ENCODE measurements at regions not wholly inside any gene's neighbourhood (a gene's known extent, or its start where the extent isn't known, plus 50 kb on each side); places are given as distances from the start of the nearest gene placed in this dataset.

DNA sequence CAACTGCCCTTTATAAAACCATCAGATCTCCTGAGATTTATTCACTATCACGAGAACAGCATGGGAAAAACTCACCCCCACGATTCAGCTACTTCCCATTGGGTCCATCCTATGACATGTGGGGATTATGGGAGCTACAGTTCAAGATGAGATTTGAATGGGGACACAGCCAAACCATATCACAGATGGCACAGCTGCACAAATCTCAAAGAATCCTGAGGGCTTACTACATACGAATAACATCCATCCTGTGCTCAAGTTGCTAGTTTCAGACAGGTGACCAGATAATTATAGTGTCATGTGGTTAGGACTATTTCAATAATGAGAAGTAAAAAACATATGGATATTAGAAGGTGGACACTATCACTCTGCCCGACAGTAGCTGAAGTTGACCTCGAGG, 211.2 kb downstream of the NUAK1 start:
- DNase-seq (ENCODE audit: low read depth) = no peak

DNA sequence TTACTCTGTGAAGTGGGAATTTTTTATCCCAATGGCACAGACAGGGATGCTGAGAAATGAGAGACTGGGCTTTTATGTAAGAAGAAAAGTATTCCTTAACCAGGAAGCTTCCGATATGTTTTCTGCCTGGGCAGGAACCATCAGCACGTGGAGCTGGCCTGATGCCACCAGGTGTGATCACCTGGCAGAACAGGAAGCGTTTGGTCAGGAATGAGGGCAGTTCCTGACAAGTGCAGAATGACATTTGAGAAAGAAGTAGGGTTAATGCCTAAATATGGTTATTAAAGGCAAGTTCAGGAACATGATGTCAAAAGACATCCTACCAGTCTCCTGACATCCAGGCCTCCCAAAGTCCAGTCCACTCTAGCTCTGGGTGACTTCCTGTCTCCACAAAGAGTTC, 210.3 kb downstream of the NUAK1 start:
- DNase-seq (ENCODE audit: low read depth) = no peak

DNA sequence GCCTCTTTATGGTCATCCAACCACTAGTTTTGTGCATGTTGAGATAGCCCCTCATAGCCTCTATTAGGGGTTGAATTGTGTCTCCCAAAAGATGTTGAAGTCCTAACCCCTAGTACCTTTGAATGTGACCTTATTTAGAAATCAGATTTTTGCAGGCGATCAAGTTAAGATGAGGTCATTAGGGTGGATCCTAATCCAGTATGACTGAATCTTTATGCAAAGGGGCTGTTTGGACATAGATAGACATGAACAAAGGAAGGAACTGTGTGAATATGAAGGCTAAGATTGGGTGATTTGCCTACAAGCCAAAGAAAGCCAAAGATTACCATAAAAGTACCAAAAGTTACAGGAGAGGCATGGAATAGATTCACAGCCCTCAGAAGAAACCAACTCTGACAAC, 209.6 kb downstream of the NUAK1 start:
- no peak for DNase-seq (ENCODE audit: low read depth)

DNA sequence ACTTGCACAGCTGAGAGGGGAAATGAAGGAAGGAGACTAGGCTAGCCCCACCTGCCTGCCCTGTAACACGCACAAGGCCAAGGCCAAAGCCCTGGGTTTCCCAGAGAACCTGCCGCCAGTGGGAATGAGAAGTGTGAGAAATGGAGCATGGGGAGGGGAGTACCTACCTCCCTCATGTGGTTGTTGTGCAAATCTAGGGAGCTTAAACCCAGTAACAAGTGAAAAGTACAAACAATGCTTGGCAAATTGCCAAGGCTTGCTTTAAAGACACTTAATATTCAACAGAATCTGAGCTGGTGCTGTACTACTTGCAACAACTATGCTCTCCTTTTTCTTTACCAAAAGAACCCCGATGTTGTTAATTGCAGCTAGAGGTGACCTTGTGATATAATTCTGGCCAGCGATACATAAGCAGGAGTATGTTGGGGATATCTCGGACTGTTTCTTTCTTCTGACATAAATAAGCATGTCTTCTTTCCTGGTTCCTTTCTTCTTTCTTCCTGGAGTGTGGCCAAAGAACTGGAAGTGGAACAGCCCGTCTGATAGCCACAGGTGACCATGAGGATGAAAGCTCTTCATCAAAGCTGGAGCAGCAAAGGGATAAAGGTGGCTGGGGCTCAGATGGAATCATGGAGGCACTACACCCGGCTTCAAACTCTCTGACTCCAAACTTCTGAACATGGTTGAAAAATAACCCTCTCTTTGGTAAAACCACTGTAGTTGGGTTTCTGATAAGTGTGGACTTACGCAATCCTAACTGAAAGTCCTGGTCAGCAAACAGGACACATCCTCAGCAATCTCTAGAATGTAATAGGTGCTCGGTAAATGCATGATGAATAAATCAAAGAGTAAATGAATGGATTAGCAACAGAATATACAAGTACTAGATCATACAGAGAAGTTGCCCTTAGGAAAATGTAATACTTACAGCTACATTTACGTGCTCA, 207.9 kb downstream of the NUAK1 start:
- DNase-seq (ENCODE audit: low read depth) = no peak

DNA sequence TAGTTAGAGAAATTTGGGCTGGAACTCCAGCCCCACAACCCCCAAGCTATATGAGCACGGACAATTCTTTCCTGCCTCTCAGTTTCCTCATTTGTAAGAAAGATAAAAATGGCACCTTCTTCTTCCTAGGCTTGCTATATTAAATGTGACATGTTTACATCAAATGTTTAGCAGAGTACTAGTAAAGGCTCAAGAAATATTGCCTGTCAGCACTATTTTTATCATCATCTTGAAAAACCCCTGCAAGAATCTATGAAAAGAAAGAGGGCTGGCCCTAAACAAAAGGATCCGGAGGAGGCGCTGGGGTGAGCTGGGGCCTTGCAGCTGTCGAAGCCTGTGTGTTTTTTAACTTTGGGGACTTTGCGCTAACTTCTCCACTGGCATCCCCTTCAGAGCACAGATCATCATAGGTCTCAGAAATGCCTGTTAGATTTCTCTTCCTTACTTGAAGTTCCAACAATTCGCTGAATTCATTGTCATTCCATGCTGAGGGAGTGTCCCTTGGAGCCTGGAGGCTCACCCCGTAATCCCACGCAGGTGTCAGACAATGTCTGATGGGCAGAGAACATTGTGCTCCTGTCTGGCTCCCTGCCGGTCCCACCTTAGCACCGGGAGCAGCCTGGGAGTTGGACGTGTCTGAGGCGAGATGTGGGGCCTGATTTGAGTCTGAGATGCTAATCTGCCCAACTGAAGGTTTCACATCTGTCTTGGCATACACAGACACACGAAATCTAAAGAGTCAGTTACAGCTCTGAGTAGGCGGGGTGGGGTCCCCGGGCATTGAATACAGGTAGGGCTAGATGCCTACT, 206.8 kb downstream of the NUAK1 start:
- DNase-seq (ENCODE audit: low read depth) = no peak

DNA sequence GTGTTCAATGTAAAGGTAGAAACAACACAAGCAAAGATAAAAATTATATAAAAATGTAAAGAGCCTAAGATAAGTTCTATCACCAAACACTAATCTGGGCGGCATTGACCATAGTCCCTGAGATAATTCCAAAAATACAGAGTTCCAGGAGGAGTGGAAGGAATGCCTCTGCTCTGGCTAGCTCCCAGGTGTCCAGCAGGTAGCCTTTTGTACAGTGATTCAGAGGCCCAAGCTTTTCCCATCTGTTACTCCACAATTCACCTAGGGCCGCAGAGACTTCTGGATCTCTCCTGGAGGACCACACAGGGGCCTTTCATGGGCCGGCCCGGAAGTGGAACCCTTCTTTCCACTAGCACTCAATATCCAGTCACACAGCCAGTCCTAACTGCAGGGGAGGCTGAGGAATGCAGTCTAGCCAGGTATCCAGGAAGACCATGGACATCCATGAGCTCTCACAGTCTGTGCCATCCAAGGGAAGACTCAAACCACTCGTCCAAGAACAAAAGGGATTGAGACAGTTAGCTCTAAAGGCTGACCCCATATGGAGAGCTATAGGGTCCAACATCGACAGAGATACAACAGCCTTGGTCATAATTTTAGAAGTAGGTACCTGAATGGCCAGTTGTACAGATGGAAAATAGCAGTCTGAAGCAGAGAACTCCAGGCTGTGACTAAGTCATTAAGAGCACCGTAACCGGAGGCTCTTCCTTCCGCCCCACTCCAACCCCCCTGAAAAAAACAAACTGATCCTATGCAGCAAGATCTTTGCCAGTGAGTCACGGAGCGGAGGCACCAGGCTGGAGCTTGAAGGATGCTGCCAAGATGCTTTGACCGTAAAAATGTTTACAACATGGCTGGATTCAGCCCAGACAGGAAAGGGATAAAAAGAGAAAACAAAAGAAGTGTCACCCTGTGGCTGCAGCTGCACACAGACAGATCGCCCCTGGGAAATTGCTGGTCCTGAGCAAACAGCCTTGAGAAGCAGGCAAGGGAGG, 204.8 kb downstream of the NUAK1 start:
- peak; percentile 99 for DNase-seq (ENCODE audit: low read depth)

DNA sequence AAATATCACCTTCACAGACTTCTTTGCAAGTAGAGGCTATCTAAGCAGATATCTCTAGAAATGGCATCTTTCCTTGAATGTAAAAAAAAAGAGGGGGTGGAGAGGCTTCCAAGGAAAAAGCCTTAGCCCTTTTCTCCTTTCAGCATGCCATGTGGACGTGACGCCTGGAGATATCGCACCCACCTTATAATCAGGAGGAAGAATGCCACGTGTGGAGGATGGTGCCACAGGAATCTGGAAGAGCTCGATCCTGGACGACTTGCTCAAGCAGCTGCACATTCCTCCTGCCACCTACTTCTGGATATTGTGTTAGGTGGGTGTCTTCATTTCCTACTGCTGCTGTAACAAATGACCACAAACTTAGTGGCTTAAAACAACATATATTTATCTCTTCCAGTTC, 203.6 kb downstream of the NUAK1 start:
- peak; percentile 82 for DNase-seq (ENCODE audit: low read depth)

DNA sequence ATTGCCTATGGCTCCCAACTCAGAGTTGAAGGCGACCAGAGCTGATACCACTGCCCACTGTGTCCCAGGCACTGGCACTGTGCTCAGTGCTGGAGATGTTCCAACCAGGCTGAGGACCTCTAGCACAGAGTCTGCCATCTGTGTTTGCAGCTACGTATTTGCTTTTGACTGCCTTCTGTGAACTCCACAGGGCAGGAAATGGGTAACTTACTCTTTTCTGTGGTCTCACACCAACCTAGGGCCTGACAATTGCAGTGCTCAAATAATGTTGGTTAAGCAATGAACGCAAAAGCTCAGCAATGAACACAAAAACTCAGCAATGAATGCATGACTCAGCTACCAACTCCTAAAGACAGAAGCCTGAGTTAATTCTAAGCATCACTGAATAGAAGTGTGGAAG, 202.8 kb downstream of the NUAK1 start:
- peak; percentile 81 for DNase-seq (ENCODE audit: low read depth)

DNA sequence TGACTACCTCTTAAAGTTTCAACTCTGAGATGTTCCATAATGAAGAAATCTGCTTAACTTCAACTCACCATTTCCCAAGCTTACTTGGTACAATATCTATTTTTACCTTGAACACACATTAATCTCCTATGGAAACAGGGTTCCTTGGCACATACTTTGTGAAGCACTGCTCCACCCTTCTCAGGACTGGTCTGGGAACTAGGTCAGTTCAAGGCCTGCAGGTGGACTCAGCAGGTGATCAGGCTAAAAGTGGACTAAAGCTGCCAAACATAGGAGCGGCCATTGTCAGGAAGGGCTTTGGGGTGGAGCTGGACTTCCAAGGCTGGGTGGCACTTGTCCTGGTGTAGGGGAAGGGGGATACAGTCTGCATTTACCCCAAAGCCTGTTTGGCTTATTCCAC, 202.3 kb downstream of the NUAK1 start:
- no peak for DNase-seq (ENCODE audit: low read depth)

DNA sequence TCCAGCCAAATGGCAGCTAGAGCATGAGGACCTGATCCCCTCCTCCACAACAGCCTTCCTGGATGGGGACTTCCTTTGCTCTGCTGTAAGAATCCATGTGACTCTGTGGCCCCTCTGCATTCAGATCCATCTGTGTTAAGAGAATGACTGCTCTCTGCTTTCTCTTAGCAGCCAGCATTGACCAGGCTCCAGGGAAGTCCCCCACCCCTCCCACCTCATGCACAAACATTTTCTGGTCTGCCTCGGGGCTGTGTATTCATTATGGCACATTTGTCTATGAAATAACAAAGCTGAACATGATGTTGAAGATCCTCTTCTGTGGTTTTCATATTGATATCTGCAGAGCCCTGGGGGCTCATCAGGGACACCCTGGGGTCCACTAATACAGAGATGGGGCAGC, 201.7 kb downstream of the NUAK1 start:
- peak; percentile 21 for DNase-seq (ENCODE audit: low read depth)

DNA sequence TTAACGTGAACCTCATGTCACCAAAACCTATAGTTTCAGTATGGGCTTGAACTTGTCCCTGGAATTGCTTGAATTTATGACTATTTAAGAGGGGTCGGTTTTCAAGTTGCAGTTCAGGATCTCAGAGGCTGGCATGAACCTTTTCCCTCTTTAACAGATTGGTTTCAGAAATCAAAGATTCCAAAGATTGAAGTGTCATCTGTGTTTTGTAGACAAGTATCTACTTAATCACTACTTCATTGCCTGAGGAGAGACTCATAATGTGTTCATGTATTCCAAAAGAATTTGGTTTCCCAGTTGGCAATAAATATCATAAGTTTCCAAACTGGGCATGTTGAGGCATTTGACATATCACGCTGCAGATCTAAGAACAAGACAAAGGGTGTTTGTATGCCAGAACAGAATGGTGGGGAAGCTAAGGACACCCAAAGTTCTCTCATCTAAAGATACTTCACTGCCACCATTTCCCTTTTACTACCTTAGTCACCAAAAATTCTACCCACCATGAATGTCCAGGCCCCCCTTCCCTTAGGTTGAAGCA, 199.5 kb downstream of the NUAK1 start:
- no peak for DNase-seq (ENCODE audit: low read depth)

DNA sequence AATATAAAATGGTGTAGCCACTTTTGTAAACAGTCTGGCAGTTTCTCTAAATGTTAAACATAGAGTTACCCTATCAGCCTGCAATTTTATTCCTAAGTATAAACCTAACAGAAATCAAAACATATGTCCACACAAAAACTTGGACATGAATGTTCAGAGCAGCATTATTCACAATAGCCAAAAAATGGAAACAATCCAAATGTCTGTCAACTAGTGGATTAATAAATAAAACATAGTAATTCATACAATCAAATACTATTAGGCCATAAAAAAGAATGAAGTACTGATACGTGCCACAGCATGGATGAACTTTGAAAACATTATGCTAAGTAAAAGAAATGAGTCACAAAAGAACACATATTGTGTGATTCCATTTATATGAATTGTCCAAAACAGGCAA, 196.5 kb downstream of the NUAK1 start:
- DNase-seq (ENCODE audit: low read depth) = no peak

DNA sequence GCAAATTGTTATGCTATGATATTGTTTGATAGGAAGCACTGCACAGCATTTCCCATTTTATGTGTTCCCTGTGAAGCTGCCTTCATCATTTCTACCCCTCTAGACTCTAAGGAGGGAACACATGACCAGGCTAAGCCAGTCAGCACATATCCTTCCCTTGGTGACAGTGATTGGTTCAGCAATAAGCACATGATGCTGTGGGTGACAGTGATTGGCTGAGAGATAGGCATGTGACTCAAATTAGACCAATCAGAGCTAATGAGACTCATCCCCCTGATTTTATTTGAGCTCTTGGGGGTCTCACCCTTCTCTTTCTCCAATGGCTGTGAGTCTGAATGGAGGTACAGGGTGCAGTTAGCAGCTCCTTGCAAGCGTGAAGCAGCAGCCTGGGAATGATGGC, 195.2 kb downstream of the NUAK1 start:
- DNase-seq (ENCODE audit: low read depth) = no peak

DNA sequence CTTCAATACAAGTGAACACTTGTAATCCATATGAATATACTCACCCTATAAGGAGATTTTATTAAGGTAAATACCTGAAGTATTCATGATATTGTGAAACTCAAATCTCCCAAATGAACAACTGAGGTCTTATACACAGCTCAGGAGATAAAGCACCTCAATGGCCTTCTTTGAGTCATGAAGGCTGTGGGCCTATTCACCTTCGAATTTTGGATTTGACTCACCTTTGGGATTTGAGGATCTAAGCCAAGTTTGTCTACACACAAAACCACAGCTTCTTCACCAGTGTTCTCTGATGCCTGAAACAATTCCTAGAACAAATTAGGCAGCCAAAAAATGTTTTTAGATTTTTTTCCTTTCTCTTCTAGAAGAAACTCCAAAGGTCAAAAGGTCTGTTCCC, 194.1 kb downstream of the NUAK1 start:
- DNase-seq (ENCODE audit: low read depth) = no peak

DNA sequence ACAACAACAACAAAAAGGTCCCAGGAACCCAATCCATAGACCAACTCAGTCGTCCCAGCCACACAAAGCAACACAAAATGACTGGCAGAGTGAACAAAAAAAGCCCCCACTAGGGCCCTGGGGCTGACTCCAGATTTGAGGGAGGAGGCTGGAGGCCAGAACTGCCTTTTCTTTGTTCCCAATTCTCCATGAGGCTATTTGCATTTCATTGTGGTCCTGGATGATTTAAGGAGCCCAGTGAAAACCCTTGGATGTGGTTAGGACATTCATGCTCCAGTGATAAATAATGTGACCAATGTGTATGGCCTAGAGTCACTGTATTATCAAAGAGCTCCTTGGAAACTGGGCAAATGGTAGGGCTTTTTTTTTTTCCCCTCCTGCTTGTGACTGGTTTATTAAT, 192.9 kb downstream of the NUAK1 start:
- peak; percentile 95 for DNase-seq (ENCODE audit: low read depth)

DNA sequence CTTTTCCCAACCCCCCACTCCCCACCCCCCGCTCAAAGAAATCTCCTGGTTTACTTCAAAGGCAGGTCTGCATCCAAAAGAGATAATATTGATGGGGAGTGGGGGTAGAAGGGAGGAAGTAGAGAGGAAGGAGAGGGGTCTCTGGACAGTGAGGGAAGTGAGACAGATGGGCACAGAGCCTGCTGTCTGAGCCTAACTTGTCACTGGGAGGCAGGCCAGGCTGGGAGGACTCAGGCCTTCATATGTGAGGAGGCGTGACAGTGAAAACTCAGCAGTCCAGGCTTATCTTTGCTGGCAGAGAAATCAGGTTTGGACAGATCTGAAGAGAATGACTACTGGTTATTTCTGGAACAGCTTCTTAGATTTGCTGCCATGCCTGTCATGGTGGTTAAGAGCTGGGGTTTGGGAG, 192.3 kb downstream of the NUAK1 start:
- DNase-seq (ENCODE audit: low read depth) = peak; percentile 81

DNA sequence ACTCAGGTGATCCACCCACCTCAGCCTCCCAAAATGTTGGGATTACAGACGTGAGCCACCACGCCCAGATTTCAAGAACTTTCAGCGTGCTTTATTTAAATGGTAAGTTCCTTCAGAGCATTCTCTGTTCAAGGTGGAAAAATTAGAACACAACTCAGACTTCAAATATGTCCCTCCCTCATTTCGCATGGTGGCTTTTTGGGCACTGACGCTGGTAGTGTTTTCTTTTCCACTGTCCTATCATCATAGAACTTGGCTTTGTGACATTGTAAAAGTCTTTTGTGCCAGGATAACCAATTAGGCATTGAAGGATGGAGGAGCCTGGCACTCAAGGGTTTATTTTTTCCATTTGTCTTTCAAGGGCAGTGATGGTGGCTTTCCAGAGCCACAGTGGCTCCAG, 190.8 kb downstream of the NUAK1 start:
- DNase-seq (ENCODE audit: low read depth) = no peak

DNA sequence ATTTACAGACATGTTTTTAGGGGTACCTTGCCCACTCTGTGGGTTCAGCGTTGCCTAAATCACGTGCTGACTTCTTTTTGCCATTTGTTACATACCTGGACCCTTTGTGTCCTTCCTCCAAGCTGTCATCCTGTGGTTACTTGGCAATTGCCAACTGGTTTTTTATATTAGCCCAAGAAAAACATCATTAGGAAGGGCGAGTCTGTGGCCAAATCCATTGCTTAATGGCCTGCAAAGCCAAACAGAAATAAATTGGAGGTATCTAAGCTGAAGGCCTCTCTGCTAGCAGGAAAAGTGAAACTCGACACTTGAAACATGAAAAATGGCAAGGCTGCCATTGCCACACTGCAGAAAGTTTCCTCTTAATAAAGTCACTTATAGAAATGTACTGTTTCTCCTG, 190.4 kb downstream of the NUAK1 start:
- DNase-seq (ENCODE audit: low read depth) = peak; percentile 64

DNA sequence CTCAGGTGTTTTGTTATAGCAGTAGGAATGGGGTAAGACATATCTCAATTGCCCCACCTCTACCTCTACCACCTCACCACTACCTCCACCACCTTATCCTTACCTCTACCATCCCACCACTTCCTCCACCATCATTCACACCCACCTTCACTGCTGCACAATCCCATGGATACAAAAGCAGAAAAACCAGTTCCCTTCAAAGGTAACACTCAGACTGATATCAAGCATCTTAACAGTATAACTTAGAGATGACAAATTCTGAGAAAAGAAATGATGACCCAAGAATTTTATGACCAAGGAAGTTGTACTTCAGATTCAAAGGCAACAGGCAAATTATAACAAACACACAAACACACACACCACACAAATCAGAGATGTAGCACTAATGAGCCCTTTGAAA, 189.4 kb downstream of the NUAK1 start:
- DNase-seq (ENCODE audit: low read depth) = no peak

DNA sequence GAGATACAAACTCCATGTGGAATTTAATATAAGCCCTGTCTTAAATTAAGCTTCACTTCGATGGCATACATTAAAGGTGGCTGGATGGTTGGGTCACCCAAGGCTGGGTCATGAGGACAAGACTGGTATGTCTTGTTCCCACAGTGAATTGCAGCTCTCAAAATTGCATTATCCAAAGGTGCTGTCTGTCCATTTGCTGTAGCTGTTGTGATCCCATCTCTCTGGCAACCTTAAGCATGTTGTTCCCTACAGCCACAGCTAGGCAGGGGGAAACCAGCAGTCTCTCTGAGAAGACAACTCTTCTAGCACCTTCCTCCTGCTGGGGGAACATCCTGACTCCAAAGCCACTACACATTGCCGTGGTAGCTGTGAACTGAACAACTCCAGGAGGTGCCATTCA, 187.0 kb downstream of the NUAK1 start:
- DNase-seq (ENCODE audit: low read depth) = no peak
